GM23338 (cell line): ENCODE measurements at regions not wholly inside any gene's neighbourhood (a gene's known extent, or its start where the extent isn't known, plus 50 kb on each side); places are given as distances from the start of the nearest gene placed in this dataset.
"Not testable (repeated sequence)": the region's sequence is repeated elsewhere in the genome, so short reads cannot be mapped to it uniquely, and the experiment has no call there.

Experiments
- CREB1 ChIP-seq: fragments of 250-450 bp; sonication (Bioruptor Pico); IDR thresholded peaks from 2 replicates; pipeline ENCODE4 v1.5.0; 2020; ENCODE audit warnings: low read depth, mild to moderate bottlenecking, moderate library complexity
- EZH2 ChIP-seq: fragments of 200-600 bp; sonication (generic); IDR thresholded peaks from one replicate; pipeline ENCODE4 v1.8.0; 2017; ENCODE audit warnings: antibody characterized with exemption, mild to moderate bottlenecking, low read depth; ENCODE audit not compliant: unreplicated experiment
- EZH2phosphoT487 ChIP-seq: fragments of 200-600 bp; sonication (generic); IDR thresholded peaks from one replicate; pipeline ENCODE4 v1.8.1; 2018; ENCODE audit warnings: antibody characterized with exemption; ENCODE audit not compliant: unreplicated experiment
- STAT1 ChIP-seq: IDR thresholded peaks from one replicate; pipeline ENCODE4 v1.6.1; 2016; ENCODE audit warnings: antibody characterized with exemption; ENCODE audit not compliant: unreplicated experiment
- TF ChIP-seq, protein P1 (sequence below), 2 experiments: fragments of 200-600 bp in 1 of 2; sonication (generic) in 1 of 2; conservative IDR thresholded peaks; 2 replicates each; pipeline versions ENCODE4 v1.5.1 to v1.6.1; 2016 to 2017; ENCODE audit warnings: antibody characterized with exemption in 2 of 2, low read depth in 2 of 2, mild to moderate bottlenecking in 2 of 2, moderate library complexity in 1 of 2
- TF ChIP-seq, protein P2 (sequence below): IDR thresholded peaks from one replicate; pipeline ENCODE4 v1.6.1; 2018; ENCODE audit warnings: antibody characterized with exemption; ENCODE audit not compliant: unreplicated experiment

DNA sequence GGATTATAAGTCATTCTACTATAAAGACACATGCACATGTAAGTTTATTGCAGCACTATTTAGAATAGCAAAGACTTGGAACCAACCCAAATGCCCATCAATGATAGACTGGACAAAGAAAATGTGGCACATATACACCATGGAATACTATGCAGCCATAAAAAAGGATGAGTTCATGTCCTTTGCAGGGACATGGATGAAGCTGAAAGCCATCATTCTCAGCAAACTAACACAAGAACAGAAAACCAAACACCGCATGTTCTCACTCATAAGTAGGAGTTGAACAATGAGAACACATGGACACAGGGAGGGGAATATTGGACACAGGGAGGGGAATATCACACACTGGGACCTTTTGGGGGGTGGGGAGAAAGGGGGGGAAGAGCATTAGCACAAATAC is 88.7 kb upstream of the ATXN3L start:
- not testable (repeated sequence) for TF ChIP-seq EZH2; STAT1; EZH2phosphoT487; CREB1 (CRISPR knock-in tag)
- TF ChIP-seq, protein P1, sequence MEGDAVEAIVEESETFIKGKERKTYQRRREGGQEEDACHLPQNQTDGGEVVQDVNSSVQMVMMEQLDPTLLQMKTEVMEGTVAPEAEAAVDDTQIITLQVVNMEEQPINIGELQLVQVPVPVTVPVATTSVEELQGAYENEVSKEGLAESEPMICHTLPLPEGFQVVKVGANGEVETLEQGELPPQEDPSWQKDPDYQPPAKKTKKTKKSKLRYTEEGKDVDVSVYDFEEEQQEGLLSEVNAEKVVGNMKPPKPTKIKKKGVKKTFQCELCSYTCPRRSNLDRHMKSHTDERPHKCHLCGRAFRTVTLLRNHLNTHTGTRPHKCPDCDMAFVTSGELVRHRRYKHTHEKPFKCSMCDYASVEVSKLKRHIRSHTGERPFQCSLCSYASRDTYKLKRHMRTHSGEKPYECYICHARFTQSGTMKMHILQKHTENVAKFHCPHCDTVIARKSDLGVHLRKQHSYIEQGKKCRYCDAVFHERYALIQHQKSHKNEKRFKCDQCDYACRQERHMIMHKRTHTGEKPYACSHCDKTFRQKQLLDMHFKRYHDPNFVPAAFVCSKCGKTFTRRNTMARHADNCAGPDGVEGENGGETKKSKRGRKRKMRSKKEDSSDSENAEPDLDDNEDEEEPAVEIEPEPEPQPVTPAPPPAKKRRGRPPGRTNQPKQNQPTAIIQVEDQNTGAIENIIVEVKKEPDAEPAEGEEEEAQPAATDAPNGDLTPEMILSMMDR (conservative IDR thresholded peaks at IDR 0.05; ENCODE audit: low read depth in 2 of 2) = not testable (repeated sequence)
- TF ChIP-seq, protein P2, sequence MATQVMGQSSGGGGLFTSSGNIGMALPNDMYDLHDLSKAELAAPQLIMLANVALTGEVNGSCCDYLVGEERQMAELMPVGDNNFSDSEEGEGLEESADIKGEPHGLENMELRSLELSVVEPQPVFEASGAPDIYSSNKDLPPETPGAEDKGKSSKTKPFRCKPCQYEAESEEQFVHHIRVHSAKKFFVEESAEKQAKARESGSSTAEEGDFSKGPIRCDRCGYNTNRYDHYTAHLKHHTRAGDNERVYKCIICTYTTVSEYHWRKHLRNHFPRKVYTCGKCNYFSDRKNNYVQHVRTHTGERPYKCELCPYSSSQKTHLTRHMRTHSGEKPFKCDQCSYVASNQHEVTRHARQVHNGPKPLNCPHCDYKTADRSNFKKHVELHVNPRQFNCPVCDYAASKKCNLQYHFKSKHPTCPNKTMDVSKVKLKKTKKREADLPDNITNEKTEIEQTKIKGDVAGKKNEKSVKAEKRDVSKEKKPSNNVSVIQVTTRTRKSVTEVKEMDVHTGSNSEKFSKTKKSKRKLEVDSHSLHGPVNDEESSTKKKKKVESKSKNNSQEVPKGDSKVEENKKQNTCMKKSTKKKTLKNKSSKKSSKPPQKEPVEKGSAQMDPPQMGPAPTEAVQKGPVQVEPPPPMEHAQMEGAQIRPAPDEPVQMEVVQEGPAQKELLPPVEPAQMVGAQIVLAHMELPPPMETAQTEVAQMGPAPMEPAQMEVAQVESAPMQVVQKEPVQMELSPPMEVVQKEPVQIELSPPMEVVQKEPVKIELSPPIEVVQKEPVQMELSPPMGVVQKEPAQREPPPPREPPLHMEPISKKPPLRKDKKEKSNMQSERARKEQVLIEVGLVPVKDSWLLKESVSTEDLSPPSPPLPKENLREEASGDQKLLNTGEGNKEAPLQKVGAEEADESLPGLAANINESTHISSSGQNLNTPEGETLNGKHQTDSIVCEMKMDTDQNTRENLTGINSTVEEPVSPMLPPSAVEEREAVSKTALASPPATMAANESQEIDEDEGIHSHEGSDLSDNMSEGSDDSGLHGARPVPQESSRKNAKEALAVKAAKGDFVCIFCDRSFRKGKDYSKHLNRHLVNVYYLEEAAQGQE = not testable (repeated sequence)
